Coronary artery (tissue), 2 donors: ENCODE measurements at regions not wholly inside any gene's neighbourhood (a gene's known extent, or its start where the extent isn't known, plus 50 kb on each side); places are given as distances from the start of the nearest gene placed in this dataset.
A peak's percentile ranks its signal among the peaks of the same experiment; 100 is the strongest.

ENCODE experiments used
- DNase-seq: peaks from one replicate; pipeline ENCODE4 v3.0.0-alpha.2; 2017; ENCODE audit warnings: low spot score
- H3K27ac ChIP-seq, 2 donors: fragments of 200-600 bp; sonication (generic); one replicate each; pipeline ENCODE4 v1.5.1; 2016 to 2019
- H3K4me3 ChIP-seq: fragments of 200-600 bp; sonication (generic); 2 replicates; pipeline ENCODE4 v1.5.1; 2016; ENCODE audit warnings: mild to moderate bottlenecking, moderate library complexity
- CTCF ChIP-seq: fragments of 200-600 bp; sonication (generic); IDR thresholded peaks from one replicate; pipeline ENCODE4 v1.5.1; 2019; ENCODE audit warnings: antibody characterized with exemption

- TF ChIP-seq CTCF, result no peak
- DNase-seq, result peak; percentile 49
- H3K4me3 ChIP-seq, result no peak overlapping the region
- H3K27ac ChIP-seq, result no peak overlapping the region
Observed at GRCh38 chr6:166713434-166714186, 86.6 kb upstream of the RPS6KA2 start.

- H3K4me3 ChIP-seq, result no peak overlapping the region
- H3K27ac ChIP-seq, result no peak overlapping the region
- TF ChIP-seq CTCF, result no peak
- DNase-seq, result peak; percentile 55
Observed at GRCh38 chr6:166712286-166713228, 85.5 kb upstream of the RPS6KA2 start.

GRCh38 chr6:166710084-166710483, 83.0 kb upstream of the RPS6KA2 start:
- TF ChIP-seq CTCF, result no peak
- H3K27ac ChIP-seq, result no peak overlapping the region
- DNase-seq, result no peak
- H3K4me3 ChIP-seq, result no peak overlapping the region

DNA sequence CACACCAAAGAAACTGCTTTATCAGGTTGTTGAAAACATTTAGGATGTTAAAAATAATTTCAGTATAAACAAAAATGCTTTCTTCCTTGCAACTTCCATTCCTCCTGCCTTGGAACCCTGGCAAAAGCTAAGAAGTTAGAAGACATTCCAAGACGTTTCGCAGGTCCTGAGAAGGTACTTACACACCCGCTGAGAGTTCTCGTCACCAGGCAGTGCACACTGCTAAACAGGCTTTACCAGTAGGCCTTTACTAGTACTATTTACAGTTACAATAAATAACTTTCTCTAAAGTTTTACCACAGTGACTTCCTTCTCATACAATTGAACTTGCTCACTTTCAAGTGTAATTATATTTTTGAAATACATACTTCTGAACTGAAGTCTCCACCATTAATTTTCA, 81.4 kb upstream of the RPS6KA2 start:
- no peak for TF ChIP-seq CTCF
- Histone ChIP-seq H3K4me3 (no peak overlapping the region), H3K27ac (no peak overlapping the region)
- DNase-seq, result no peak

- no peak overlapping the region for H3K4me3 ChIP-seq
- no peak overlapping the region for H3K27ac ChIP-seq
- DNase-seq, result no peak
- no peak for TF ChIP-seq CTCF
Observed at GRCh38 chr6:166707045-166707444, 80.0 kb upstream of the RPS6KA2 start.

DNA sequence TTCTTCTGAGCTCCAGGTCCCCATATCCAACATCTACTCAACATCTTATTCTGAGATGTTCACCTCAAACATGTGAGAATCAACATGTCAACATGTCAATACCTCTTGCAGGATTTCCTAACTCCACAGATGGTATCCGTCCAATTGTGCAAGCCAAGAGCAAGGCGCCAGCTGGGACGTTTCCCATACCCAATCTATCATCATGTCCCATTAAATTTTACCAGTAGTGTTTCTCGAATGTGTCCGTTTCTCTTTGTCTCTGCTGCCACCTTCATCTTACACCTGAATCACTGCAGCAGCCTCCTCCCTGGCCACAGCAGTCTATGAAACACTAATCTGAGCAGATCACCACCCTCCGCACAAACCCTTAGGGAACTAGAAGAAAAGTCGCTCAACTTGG, 78.0 kb upstream of the RPS6KA2 start:
- DNase-seq, result no peak
- TF ChIP-seq CTCF, result no peak
- no peak overlapping the region for H3K27ac ChIP-seq
- H3K4me3 ChIP-seq, result no peak overlapping the region
